HG02970 (cell line): ENCODE measurements at regions not wholly inside any gene's neighbourhood (a gene's known extent, or its start where the extent isn't known, plus 50 kb on each side); places are given as distances from the start of the nearest gene placed in this dataset.

Experiments used
- ATAC-seq: cut with Tn5 transposase; IDR thresholded peaks from one replicate; pipeline ENCODE4 v1.9.1; 2021; ENCODE audit warnings: mild to moderate bottlenecking, moderate library complexity, moderate number of reproducible peaks; ENCODE audit not compliant: unreplicated experiment, low FRiP score

DNA sequence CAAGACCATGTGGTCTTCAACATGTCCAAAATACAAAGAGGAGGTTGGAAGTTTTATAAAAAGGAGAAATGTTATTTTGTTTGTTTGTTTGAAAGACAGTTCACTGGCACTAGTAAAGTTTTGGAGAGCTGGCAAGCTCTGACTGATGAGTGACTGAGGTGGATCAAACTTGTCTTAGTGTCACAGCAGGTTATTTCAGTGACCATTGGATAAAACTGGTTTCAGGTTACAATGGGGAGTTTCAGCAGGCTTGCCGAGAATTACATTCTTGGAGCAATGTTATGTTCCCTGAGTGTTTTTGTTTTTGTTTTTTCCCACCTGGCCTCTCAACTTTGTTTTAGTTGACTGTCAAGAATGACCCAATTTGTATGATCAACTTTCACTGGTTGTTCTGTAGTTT lies 414.5 kb upstream of the ARHGEF26 start:
- ATAC-seq, result no peak

- ATAC-seq, result no peak
Measured at GRCh38 chr3:153714016-153714415, 407.2 kb upstream of the ARHGEF26 start.

DNA sequence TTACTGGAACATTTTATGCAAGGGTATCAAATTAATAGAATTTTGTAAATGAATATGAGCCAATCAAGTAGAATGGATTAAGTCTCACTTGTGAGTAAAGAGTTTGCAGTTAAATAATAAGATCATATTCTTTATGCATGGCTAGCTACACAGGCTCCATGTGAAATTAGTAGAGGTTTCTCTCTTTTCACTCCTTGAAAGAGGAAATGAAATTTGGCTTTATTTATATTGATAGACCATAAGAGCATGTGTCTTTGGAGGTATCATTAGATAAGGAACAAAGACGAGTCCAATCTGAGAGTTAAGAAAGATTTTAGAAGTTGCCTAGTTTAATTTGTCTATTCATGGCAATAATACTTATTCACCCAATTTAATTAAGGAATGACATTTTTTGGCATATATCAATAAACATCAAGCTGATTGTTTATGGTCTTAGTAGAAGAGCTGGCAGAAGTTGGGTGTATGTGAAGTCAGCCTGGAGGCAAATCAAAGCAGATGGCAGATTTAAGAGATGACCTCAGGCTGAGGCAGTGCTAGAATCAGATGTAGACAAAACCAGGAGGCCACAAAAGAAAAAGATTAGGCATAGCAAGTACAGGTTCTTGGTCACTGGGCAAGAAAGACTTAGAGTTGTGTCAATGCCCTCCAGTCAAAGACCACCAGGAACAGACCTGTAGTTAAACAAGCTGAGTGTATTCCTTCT lies 406.5 kb upstream of the ARHGEF26 start:
- ATAC-seq, result no peak

- ATAC-seq, result no peak
Measured at GRCh38 chr3:153722157-153722556, 399.0 kb upstream of the ARHGEF26 start.

- no peak for ATAC-seq
Measured at GRCh38 chr3:153731071-153731470, 390.1 kb upstream of the ARHGEF26 start.

DNA sequence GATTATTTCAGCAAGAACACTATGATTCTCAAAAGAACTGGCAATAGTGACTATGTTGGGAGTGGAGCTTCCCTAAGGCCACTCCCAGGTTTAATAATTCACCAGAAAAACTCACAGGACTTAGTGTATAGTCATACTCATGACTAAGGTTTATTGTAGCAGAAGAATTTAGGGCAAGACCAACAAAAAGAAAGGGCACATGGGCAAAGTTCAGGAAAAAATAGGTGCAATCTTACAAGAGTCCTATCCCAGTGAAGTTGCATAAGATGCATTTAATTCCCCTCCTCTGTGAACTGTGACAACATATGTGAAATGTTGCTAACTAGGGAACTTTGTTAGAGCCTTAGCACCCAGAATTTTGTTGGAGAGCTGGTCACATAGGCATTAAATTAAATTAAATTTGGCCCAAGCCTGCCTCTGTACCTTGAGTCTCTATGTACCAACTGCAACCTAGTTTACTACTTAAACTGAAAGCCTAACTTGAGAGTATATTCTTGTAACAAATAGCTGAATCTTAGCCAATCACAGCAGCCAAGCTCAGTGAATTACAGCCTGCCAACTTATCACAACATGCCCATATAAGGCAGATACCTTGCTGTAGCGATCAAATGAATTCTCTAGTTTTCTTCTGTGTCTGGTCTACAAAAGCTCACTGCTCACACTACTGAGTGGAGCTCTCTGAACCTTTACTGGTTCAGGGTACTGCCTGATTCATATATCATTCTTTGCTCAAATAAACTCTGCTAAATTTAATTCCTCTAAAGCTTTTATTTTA lies 386.2 kb upstream of the ARHGEF26 start:
- no peak for ATAC-seq

DNA sequence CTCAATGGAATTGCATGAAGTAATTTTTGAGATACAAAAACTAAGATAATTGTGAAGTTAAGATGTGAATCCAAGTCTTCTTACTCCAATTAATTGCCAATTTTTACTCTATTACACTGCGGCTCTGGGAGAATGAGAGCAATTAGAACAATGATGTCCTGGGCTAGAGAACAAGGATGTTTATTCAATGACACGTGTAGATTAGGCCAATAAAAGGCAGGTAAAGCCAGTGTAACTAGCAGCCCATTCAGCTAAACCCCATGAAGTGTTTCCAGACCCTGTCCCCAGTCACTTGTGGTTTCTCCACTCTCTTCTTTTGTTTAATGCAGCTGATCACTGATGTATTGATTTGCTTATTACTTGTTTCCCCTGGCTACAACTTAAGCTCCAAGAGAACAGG lies 381.1 kb upstream of the ARHGEF26 start:
- no peak for ATAC-seq

DNA sequence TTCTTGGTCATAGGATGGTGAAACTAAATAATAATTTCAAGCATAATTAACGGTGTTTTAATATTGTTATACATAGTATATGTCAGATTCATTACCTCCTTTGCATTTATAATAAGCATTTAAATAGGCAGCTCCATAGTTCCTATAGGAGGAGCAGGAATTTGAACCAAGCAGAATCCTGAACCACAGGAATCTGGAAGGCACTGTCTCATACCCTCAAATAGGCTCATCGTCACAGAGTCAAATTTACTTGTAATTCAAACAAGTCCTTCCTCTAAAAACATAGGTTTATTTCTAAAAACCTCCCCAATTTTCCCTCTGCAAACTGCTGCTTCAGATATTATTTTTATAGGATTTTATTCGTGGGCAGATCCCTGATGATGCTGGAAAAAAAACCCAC lies 376.3 kb upstream of the ARHGEF26 start:
- no peak for ATAC-seq

GRCh38 chr3:153746211-153746610 lies 375.0 kb upstream of the ARHGEF26 start:
- no peak for ATAC-seq

DNA sequence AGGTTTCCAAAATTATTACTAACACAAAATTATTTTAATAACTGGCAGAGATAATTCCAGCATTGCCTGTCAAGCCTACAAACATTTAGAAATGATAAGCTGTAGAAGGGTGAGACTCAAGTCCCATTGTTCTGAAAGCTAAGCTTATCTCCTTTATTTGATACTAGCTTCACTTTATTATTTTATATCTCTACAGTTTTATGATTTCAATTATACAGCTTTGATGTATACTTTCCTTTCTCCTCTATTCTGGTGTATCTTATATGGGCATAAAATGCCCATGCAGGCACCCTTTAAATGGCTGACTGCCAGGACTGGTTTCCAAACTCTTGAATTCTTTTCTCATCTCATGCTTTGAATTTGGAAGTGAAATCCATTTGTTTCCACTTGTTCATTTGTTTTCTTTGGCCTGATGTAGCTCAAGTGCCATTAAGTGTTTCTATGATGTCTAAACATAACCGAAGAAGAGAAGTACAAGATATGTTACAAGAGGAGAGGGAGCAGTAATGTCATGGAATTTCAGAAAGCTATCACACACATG lies 372.1 kb upstream of the ARHGEF26 start:
- no peak for ATAC-seq

GRCh38 chr3:153752405-153753027 lies 368.7 kb upstream of the ARHGEF26 start:
- ATAC-seq, result no peak

DNA sequence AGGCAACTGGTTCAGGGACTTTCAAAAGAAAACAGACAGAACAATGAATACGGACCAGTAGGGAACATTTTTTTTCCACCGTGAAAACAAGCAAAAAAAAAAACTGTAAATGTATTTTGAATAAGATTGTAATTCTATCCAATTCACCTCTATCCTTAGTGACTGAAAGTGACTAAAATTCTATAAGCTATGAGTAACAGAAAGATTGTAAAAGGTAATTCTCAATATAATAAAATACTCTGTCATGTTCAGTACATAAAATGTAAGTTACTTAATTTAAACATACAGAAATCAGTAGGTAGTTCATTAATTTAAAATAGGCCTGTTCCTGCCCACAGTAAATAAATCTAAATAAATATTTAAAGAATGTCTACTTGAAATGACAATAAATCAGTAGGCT lies 368.2 kb upstream of the ARHGEF26 start:
- no peak for ATAC-seq

DNA sequence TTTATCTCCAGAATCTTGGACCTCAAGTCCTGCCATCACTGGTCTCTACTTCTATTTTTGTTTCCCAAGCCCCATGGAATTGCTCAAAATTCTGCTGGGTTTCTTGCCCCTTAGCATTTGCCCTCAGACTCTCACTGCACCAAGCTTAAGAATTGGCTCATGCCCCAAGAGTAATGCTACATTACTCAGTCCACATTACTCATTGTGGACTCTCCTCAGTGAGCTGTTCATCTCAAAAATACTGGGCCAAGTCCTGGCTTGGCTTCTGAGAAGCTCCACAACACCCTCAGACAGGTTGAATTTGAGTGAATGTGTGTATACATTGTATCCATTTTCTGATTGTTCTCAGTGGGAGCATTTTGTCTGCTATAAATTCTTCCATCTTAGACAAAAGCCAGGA lies 364.4 kb upstream of the ARHGEF26 start:
- ATAC-seq, result no peak

GRCh38 chr3:153757839-153758238 lies 363.4 kb upstream of the ARHGEF26 start:
- ATAC-seq, result no peak

DNA sequence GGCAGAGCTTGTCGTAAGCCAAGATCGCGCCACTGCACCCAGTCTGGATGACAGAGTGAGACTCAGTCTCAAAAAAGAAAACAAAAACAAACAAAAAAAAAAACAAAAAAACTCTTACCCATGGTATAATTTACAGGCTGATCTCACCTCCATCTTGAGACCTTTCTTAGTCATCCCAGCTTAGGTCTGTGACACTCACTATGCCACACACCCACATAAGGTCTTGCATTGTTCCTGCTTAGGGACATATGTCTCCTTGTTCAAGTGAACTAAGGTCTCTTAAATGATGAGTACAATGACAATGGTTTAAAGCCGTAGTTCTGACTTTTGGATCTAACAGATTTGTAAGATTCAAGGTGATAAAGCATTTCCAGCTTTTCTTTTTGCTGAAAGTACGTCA lies 360.2 kb upstream of the ARHGEF26 start:
- no peak for ATAC-seq

GRCh38 chr3:153762411-153763235 lies 358.6 kb upstream of the ARHGEF26 start:
- ATAC-seq, result no peak

DNA sequence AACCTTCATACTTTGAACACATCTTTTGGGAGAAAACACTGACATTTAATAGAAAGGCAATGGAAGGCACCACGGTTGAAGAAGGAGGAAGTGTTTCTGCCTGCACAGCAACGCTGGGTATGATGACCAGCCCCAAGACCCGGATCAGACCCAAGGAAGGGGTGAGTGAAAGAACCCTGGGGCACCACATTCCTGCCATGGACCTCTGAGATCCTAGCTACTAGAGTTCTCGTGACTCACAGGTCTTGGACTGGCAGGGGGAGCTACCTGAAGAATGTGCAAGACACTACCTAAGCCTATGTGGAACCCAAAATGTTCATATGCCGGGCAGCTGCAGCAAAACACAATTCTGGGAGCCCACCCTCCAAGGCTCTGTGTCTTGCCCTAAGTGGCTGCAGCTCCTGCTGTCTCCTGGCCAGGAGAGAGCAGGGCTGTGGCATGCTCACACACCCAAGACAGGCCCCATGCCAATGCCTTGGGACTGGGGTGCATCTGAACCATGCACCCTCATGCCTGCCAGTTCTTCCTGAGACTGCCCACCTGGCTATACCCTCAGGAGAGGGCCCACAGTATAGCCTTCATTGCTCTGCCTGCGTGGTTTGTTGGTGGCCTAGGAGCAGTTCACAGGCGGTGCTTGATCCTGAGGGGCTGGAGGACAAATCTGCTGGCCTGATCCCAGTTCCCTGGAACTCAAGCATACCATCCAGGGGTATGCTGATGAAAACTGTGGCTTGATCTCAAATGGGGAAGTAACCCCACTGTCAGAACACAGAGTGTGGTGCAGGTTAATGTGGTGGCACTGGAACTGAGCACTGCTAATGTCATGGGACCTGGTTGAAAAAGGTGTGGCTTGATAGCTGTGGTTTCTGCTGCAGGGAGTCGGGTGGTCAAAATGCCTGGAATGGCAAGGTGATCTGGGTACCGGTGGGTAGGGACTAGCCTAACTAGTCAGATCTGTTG lies 353.3 kb upstream of the ARHGEF26 start:
- no peak for ATAC-seq

DNA sequence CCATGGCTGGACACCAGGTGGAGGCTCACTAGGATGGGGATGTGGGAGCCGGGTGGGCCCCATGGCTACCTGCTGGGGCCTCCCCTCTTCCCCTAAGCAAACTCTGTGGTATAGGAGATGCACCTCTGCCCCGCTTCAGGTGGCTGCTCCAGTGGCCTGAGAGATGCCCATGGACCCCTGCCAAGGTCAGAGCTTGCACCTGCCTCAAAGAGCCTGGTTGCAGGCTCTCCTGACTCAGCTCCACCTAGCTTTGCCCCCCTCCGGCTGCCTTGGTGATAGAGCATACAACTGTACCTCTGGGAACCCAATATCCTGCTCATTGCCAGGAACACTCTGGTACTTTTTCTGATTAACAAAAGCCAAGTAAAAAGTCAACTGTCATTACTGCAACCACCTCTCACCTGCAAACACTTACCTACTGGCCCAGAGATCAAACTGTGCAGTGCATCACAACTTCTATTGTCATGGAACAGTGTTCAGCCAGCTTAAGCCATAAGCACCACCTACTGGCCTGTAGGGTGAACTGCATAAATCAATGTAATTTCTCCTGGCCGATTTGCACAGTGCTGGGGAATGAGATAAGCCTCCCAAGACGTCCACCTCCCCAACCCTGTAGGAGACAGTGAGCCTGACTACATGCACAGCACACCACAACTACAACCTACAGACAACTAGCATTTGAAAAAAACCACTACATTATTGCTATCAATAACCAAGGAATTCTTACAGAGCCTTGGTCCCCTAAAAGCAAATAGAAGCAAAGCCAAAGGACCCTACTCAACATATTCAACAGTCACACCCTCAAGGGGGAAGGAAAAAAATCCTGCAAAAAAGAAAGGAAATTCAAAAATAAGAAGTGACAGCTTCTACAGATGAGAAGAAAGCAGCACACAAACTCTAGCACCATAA lies 352.4 kb upstream of the ARHGEF26 start:
- ATAC-seq, result peak; percentile 92
